BJ (cell line): ENCODE measurements at regions not wholly inside any gene's neighbourhood (a gene's known extent, or its start where the extent isn't known, plus 50 kb on each side); places are given as distances from the start of the nearest gene placed in this dataset.

Experiments
- CTCF ChIA-PET: fragments of 350-600 bp; formaldehyde crosslinking; extraction: SDS; loops from one replicate; lab custom pipeline; 2021; ENCODE audit warnings: antibody characterized with exemption, inconsistent platforms; lab: Yijun Ruan, JAX
- POLR2A ChIA-PET: fragments of 300-600 bp; sonication (Branson Sonifier 250); formaldehyde crosslinking; extraction: SDS; loops from one replicate; lab custom pipeline; 2021; ENCODE audit warnings: antibody characterized with exemption; lab: Charles Lee
- DNase-seq: peaks from one replicate; pipeline ENCODE4 v3.0.0-alpha.2; 2011; ENCODE audit warnings: low read depth
- H3K27me3 ChIP-seq: 2 replicates; pipeline ENCODE4 v1.6.0; 2011; ENCODE audit warnings: low read length; ENCODE audit not compliant: control insufficient read depth, insufficient read depth
- H3K36me3 ChIP-seq: 2 replicates; pipeline ENCODE4 v1.5.1; 2011; ENCODE audit warnings: low read length; ENCODE audit not compliant: control insufficient read depth, insufficient read depth
- H3K4me3 ChIP-seq: 2 replicates; pipeline ENCODE4 v1.5.1; 2011; ENCODE audit warnings: low read depth, mild to moderate bottlenecking, control low read depth, low read length
- TF ChIP-seq, protein P1 (sequence below): IDR thresholded peaks from 2 replicates; pipeline ENCODE4 v1.5.1; 2011; ENCODE audit warnings: low read depth, mild to moderate bottlenecking, control low read depth, inconsistent platforms, low read length, moderate library complexity; ENCODE audit not compliant: insufficient read depth

DNA sequence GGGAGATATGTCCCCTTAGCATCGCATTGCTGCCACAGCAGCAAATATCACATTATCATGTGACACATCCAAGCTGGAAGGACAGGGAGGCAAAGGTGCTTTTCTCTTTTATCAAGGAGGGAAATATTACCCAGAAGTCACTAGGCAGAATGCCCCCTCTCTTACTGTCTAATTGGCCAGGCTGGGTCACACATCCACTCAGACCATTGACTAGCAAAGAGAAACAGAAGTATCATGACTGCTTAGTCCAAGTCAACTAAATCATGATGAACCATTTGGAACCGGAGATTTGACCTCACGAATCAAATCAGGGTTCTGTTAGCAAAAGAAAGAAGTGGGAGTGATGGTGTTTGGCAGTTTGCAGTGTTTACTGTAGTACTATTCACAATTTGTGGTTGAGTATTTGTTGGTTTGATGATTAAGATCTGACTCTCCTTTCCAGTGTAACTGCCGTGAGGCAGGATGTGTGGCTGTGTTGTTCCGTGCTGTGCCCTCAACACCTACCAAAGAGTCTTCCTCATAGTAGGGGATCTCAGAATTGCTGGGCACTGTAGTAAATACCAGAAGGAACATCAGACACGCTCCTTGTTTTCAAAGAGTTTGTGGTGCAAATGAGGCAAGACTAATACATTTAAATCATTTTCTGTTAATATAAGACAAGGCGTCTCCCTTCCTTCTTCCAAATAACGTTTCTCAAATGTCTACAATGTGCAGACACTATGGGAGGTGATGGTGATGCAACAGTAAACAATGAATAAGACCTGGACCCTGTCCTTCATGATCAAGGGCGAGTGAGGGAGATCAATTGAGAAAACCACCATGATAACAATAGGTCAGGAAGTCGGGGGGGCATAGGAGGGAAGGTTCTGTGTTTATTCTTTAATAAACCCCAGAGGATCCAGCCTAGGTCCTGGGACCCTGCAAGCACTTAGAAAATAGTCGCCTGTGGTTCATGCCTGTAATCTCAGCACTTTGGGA is 194.4 kb upstream of the CRY1 start:
- TF ChIP-seq, protein P1, sequence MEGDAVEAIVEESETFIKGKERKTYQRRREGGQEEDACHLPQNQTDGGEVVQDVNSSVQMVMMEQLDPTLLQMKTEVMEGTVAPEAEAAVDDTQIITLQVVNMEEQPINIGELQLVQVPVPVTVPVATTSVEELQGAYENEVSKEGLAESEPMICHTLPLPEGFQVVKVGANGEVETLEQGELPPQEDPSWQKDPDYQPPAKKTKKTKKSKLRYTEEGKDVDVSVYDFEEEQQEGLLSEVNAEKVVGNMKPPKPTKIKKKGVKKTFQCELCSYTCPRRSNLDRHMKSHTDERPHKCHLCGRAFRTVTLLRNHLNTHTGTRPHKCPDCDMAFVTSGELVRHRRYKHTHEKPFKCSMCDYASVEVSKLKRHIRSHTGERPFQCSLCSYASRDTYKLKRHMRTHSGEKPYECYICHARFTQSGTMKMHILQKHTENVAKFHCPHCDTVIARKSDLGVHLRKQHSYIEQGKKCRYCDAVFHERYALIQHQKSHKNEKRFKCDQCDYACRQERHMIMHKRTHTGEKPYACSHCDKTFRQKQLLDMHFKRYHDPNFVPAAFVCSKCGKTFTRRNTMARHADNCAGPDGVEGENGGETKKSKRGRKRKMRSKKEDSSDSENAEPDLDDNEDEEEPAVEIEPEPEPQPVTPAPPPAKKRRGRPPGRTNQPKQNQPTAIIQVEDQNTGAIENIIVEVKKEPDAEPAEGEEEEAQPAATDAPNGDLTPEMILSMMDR, result no peak
- H3K4me3 ChIP-seq, result no peak overlapping the region
- H3K36me3 ChIP-seq, result no peaks in the 10 kb centered on the region
- no peak for DNase-seq
- POLR2A ChIA-PET, result no interaction called here
- H3K27me3 ChIP-seq, result no peaks in the 10 kb centered on the region
- CTCF ChIA-PET, result interaction anchor here (0.6 kb wide), 2 partner anchors 58 to 174 kb away, joined by 3 read pairs; no protein-coding TSS in a partner anchor

DNA sequence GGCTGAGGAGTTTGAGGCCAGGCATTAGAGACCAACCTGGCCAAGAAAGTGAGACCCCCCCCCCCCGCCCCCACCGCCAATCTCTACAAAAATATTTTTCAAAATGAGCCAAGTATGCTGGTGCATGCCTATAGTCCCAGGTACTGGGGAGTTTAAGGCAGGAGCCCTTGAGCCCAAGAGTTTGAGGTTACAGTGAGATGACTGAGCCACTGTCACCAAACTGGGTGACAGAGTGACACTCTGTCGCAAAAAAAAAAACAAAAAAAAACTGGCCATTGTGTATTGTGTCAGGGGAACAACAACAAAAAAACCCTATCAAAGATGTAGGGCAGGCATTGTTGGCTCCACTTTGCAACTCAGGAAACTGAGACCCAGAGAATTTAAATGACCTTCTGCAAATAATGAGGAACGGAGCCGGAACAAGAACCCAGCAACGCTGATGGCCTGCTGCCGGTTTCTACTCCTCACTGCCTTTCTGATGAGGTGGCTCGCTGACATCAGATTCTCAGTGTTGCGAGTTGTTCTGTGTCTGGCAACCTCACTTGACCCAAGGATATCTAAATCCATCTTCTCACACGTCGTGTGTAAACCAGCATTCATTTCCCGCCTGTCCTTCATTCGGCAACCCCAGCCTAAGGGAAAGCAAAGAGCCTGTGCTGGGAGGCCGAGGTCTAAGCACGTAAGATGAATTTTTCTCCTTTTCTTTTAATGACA is 195.2 kb upstream of the CRY1 start:
- DNase-seq, result no peak
- no peaks in the 10 kb centered on the region for H3K27me3 ChIP-seq
- ChIA-PET CTCF (no interaction called here), POLR2A (no interaction called here)
- H3K4me3 ChIP-seq, result no peak overlapping the region
- no peaks in the 10 kb centered on the region for H3K36me3 ChIP-seq
- TF ChIP-seq, protein P1, result no peak

DNA sequence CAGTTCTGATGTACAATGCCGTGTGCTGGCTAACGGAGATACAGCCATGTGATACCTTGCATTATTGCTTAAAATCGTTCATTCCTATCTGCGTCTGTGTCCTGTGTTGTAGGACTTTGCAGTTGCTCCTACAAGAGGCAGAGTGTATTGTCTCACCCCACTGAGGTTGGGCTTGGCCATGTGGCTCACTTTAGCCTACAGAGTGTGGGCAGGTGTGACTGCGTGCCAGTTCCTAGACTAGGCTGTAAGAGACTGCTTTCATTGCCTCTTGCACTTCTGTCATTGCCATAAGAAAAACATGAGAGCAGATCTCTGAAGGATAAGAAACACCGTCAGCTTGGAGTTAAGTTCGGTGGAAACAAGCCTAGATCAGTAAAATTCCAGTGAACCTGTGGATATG is 197.7 kb upstream of the CRY1 start:
- TF ChIP-seq, protein P1, result no peak
- Histone ChIP-seq H3K27me3 (no peaks in the 10 kb centered on the region), H3K36me3 (no peaks in the 10 kb centered on the region), H3K4me3 (no peak overlapping the region)
- no peak for DNase-seq
- CTCF ChIA-PET, result no interaction called here
- POLR2A ChIA-PET, result no interaction called here

DNA sequence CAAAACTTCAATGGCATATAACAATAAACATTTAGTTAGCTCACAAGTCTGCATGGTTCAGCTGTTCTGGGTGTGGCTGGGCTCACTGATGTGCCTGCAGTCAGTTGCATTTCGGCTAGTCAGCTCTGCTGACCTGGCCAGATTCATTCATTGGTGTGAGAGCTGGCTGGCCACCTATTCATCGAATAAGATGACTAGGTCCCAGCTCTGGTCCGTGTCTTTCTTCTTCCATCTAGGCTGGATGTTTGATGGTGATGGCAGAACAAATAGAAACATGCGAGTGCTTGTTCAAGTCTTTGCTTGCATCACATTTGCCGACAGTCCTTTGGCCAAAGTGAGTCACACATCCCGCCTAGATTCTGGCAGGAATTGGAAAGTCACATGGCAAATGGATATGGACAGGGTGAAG is 203.3 kb upstream of the CRY1 start:
- Histone ChIP-seq H3K4me3 (no peak overlapping the region), H3K36me3 (no peaks in the 10 kb centered on the region), H3K27me3 (no peaks in the 10 kb centered on the region)
- TF ChIP-seq, protein P1, result no peak
- DNase-seq, result no peak
- ChIA-PET POLR2A (no interaction called here), CTCF (interaction anchor here (0.9 to 1.3 kb wide), 2 partner anchors 33 to 165 kb away, joined by 3 read pairs; no protein-coding TSS in a partner anchor)
